HG02870 (cell line): ENCODE measurements at regions not wholly inside any gene's neighbourhood (a gene's known extent, or its start where the extent isn't known, plus 50 kb on each side); places are given as distances from the start of the nearest gene placed in this dataset.

Experiments used
- ATAC-seq: cut with Tn5 transposase; IDR thresholded peaks from one replicate; pipeline ENCODE4 v1.9.1; 2021; ENCODE audit warnings: mild to moderate bottlenecking, moderate library complexity; ENCODE audit not compliant: unreplicated experiment

DNA sequence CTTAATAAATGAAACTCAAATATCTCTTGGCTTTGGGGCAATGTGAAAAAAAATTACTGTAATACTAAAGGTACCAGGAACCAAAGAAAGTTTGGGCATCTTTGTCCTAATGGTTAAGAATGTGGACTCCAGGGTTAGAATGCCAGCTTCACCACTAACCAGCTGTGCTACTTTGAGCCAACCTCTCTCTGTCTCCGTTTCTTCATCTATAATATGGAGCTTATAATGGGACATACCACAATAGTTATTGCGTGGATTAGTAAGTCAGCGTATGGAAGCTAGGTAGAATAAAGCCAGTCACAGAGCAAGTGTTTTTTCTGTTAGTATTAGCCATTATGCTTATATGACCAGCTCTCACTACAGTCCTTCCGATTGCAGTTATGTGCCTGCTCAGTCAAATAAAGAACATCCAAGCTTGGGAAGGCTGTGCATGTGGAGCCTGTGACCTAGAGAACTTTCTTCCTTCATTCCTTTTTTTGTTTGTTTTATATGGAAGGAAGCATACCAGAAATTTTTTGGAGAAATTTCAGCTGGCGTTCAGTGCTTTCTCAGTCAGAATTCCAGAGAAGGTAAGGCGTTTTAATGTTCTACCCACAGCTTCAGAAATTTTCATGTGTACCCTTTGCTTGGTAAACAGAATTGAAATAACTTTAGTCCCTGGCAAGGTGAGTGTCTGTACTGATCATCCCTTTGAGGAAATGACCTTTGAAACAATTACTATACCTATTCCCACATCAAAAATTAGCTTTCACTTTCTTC lies 114.0 kb upstream of the RND3 start:
- no peak for ATAC-seq

DNA sequence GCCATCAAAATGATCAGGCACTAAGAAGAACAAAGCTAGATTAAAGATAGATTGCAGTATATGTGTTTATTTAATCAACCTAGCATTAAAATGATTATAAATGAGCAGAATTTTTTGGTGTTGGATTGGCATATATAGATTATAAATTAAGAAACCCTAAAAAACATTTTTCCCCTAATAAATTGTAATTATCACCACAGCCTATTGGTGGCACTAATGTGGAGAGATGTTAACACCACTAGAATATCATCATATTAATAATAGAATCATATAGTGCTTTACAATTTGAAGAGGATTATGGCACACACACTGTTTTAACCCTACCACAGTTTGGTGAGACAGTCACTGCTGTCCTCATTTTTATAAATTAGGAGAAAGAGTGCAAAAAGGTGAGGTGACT lies 112.4 kb upstream of the RND3 start:
- ATAC-seq, result no peak

DNA sequence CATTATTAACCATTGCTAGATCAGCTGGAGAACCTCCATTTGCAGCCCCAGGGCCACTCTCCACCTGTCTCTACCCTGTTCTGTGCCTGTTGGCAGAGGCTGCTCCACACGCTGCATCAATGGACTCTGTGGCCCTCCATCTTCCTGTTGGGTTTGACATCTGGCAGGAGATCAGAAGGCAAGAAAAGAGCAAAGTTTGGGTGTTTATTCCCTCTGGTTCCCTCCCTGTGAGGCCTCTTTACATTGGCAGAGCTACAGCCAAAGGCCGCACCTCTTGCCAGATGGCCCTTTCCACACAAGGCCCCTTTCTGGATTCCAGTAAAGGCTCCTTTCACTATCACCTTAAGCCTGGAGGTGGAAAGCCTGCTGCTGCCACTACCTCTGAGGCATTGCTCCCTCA lies 110.9 kb upstream of the RND3 start:
- no peak for ATAC-seq

DNA sequence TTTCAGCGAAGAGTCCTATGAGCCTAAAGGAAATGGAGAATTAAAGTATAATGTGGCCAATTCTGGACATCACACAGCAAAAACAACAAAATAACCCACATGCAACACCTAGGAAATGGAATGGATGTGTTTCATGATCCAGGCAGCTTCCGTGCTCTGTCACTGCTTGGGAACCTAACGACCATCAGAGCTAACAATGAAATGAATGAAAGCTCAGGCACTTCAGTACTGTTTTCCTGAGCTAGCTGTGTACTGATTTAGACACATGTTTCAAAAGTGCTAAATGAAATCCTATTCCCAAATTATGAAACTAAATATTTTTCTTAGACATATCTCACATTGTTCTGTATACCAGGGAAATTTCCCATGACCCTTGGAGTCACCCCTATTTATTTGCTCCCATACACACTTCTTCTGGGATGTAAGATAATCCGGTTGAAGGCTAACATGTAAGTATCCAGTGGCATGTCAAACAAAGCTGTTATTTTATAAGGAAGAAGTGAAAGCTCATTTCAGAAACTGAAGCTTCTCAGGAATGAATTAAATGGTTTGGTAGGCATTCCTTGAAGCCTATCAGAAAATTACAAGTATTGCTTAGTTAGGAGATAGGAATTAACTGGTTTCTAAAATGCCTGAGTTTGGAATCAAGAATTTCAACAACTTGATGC lies 108.5 kb upstream of the RND3 start:
- ATAC-seq, result no peak

DNA sequence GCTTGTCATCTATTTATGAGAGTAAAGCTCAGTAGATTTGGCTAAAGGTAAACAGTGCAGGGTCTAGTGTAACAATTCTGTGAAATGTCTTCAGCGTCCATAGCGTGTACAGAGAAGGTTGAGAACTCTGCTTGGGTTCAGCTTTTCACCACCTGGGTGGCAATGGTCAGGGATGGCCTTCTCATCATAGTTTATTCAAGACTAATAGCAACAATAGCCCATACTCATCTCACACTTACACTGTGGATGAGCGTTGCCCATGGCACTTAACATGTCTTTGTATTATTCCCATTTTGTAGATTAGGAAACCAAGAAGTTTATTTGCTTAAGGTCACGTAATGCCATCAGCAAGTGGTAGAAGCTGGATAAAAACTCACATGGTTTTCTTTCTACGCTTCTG lies 106.8 kb upstream of the RND3 start:
- no peak for ATAC-seq

DNA sequence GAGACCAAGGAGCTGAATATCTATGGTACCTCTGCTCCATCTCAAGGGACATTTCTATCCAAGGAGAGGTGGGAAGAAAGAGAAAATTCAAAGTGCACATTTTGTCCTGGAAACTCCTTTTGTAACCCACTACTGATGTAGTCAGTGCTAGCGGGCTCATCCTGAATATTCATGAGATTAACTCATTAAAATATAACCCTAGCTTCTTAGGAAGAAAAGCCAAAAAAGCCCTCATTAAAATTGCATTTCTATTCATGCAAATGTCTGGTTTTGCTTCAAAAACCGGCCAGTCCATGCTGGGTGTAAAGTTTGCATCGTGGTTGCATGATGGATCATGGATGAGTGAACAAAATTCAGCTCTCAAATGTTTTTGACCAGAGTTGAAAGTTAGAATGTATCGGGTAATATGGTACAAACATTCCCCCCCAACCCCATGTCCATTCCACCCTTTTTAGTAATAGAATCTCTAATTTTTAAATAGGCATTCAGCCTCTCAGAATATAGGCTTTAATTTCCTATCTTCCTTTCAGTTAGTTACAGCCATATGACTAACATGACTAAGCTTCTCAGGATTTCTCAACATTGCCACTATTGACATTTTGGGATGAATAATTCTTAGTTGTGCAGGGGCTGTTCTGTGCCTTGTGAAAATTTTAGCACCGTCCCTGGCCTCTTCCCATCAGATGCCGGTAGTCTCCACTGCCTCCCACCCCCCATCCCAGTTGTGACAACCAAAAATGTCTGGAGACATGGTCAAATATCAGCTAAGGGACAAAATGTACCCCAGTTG lies 104.2 kb upstream of the RND3 start:
- ATAC-seq, result no peak

DNA sequence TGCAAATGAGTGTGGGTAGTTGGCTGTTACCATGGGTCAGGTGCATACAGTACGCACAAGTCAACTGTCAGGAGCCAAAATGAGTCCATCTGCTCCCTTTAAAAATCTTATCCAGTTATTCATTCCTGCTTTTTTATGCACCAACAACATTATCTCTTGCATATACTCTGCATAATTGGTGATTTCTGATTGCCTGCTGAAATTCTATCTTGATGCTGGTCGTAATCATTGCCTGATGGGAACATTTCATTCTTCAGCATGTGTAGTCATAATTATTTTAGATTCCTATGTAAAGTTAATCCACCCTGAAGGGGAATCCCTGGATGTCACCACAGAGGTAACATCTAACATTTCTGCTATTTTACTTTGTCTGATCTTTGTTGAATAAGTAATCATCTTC lies 102.2 kb upstream of the RND3 start:
- no peak for ATAC-seq

DNA sequence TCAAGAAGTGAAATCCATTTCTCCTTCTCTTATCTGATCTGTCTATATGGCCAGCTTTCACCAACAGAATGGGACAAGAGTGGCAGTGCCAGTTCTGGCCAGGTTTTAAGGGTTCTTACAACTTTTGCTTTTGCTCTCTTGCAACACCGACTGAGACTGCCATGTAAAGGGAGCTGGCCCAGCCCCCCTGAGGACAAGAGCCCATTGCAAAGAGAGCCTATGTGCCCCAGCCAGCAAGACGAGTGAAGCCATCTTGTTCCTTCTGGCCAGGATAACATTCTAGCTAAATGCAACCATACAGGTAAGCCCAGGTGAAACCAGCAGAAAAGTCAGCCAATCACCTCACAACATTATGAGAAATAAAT lies 101.0 kb upstream of the RND3 start:
- no peak for ATAC-seq

DNA sequence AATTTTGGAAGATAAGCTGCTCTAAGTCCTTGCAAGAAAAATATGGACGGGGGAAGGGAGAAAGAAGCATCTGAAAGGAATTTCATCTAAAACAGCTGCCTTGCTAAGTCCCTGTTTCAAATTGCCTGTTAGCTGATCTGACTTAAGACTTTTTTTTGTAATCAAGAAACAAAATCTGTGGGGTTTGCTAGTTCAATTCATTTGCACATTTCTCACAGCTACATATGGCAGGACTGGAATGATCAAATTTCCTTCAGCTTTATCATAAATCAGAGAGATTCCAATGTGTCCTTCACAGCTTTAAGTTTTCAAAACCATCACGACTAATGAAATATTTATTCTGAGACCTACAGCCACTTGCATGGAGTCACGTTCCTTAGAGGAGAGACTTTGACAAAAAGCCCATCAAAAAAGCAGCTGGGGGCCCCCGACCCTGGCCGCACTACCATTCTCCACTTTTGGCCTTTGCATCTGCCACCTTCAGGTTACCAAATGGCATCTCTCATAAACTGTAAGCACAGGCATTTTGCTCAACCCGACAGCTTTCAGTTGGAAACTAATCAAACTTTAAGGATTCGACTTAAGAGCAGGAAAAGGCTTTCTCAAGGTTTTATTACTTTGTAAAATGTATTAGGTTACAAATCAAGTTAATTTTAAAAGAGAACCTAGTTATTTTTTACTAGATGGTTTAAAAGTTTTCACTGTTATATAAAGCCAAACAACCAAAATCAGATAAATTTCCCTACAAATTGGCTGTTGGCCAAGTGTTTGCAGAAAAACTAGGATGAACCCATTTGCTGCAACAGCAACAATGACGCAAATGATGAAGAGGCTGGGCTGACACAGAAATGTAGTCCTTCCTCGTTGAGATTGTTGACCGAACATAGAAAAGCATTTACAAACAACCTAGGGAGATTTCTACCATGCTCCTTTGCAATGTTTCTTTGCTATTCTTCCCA lies 100.4 kb upstream of the RND3 start:
- no peak for ATAC-seq

DNA sequence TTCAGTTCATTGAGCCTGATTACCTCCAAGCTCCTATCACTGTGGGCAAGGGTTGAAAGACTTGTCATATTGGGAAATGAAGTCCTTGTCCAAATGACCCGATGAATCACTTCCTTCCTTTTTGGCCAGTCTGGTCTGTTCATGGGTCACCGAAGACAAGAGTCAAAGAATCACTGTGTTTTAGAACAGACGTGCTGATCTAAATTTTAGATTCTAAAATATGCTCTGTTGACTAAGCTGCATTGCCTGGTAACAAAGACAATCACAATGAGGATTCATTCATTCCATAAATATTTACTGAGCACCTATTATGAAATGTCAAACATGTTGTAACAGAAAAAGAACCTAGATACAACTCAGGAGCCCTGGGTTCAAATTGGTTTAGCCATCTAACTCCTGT lies 99.4 kb upstream of the RND3 start:
- ATAC-seq, result no peak

DNA sequence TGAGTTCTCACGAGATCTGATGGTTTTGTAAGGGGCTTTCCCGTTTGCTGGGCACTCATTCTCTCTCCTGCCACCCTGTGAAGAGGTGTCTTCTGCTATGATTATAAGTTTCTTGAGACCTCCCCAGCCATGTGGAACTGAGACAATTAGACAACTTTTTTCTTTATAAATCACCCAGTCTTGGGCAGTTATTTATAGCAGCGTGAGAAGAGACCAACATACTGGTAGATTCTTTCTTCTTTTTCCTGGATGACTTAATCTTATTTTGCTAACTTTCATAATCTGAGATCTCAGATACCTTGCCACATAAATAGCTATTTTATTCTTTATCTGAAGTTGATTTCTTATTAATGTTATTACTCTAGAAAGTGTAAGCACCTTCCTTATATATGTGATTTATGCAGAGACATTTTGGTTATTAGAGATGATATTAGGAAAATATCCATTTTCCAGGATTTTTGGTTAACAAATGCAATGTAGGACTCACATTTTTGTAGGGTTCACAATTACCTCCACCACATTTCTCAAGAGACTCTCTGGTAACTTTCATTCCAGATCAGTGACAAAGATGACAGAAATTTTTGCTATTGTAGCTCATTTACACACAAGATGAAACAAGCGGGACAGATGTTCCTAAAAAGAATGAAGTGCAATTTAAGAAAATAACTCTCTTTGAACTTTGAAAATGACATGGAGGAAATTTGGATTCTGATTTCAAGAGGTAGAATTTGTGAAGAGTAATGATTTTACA lies 97.9 kb upstream of the RND3 start:
- no peak for ATAC-seq

DNA sequence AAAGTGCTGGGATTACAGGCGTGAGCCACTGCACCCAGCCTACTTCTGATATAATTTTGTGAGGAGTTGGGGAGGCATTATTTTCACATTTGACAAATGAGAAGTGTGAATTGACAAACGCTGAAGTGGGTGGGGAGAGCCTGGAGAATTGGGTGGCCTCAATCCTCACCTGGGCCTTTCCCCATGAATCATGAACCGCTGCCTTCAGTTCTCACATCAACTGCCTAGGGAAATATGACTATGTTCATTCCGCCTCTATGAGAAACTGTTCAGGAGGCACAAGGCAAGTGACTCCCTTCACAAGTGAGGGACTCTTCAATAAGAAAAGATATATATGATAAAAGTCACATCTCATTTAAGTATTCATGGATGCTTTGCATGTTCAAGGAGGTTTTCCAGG lies 96.6 kb upstream of the RND3 start:
- ATAC-seq, result no peak

DNA sequence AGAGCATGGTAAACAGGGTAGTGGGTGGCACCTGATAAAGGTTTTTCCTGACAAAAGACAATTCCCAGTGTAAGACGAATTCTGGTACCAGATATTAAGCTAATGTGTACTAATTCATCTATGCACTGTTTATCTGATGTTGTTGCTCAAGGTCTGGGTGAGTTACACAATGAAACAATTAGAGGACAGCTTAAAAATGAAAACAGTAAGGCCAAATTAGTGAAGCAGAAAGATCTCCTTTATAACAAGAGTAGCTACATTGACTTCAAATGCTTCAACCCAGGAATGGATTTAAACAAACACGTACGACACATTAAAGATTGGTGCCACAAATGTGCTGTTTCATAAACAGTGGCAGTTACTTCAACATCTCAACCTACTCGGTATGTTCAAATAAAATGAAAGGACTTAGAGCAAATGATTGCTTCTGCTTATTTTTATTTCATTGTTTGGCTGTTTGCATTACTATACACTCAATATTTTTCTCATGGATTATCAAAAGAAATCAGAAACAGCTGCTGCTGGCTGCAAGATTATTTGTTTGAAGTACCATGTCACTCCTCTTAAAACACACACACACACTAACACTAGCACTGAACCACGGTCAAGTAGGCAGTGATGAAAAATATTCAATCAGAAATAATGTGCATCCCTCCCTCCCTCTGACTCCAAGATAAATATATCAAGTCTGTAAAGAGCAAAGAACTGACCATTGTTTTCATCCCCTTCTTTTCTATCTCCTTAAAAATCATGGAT lies 94.4 kb upstream of the RND3 start:
- ATAC-seq, result no peak

DNA sequence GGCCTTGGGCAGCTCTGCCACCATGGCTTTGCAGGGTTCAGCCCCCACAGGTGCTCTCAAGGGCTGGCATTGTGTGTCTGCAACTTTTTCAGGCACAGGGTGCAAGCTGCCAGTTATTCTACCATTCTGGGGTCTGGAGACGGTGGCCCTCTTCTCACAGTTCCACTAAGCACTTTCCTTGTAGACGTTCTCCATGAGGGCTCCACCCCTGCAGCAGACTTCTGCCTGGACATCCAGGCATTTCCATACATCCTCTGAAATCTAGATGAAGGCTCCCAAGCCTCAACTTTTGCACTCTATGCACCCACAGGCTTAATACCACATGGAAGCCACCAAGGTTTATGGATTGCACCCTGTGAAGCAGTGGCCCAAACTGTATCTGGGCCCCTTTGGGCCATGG lies 91.0 kb upstream of the RND3 start:
- ATAC-seq, result no peak

DNA sequence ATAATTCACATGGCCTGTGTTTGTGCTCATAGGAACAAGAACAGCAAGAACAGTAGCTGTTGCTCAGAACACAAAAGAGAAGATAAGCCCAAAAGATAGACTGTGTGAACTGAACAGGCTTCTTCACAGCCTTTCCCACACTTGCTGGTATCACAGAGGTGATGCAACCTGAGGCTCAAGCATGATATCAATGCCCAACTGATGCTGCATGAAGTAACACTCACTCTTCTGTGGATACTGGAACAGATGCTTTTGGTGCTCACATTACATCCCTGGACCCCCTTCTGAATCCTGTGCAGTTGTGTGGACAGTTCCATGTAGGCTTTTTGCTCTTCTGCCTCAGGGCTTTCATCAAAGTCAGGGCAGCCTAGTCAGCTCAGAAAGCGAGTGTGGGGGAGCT lies 88.4 kb upstream of the RND3 start:
- no peak for ATAC-seq

DNA sequence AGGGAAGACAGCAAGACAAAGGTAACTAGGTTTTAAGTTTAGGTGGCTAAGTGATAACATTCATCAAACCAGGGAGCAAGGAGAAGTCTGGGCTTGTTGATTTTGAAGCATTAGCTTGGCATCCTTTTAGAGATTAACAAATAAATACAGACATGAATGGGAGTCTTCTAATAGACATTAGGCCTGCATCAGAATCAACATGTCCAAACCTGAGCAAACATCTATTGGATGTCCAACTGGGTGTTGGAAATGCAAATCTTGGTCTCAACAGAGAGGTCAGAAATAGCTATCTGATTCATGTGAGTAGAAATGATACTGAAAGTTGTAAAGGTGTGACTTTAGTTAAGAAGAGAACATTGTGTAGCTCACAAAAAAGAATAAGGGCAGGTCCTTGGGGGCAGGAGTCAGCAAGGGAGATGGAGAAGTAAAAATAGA lies 85.5 kb upstream of the RND3 start:
- peak; percentile 88 for ATAC-seq

DNA sequence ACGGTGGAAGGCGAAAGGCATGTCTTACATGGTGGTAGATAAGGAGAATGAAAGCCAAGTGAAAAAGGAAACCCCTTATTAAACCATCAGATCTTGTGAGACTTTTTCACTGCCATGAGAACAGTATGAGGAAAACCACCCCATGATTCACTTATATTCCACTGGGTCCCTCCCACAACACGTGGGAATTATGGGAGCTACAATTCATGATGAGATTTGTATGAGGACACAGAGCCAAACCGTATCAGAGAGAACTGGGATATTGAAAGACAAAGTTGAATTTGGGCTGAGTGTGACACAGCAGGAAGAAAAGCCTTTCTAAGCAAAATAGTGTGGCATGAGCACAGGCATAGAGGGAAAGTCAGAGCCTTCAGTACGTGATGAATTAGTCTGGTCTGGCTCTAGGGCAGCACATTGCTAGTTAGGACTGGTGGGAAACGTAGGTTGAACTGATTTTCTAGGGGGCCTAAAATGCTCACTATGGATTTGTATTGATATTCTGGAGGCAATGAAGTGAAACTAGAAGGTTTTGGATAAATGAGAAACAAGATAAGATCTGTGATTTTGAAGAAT lies 84.8 kb upstream of the RND3 start:
- no peak for ATAC-seq

DNA sequence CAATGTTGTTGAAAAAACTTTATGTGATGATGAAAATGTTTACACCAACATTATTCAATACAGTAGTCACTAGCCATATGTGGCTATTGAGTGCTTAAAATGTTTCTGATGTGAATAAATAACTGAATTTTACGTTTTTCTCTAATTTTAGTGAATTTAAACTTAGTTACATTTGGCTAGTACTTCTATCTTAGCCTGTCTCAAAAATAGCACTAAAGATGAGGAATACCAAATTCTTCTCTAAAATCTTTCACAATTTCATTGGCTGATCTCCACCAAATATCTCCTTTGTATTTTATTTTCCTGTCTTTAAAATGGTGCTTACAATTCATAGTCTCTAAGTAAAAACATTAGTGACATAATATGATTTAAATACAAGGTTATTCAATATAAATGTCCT lies 83.7 kb upstream of the RND3 start:
- ATAC-seq, result no peak

DNA sequence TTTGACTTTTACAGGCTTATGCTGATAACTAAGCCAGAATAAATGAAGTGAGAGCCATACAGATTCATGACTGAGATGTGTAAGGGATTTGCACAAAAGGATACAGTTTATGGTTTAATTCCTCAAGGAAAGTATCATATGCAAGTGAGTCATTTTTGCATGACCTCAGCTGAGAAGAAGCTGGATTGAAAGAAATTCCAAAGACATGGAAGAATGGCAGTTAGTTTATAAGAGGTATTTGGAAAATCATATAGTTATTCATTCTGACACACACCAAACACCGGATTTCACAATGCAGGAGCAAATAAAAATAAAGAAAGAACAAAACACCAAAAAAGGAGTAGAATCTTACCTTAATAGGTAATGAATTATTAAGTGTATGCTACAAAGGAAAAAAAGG lies 83.2 kb upstream of the RND3 start:
- no peak for ATAC-seq
